Left renal pelvis (tissue), 4 donors: ENCODE measurements at regions not wholly inside any gene's neighbourhood (a gene's known extent, or its start where the extent isn't known, plus 50 kb on each side); places are given as distances from the start of the nearest gene placed in this dataset.

Experiments used
- DNase-seq, 4 donors: peaks; one replicate each; pipeline ENCODE4 v3.0.0-alpha.2; 2013; ENCODE audit warnings: low read depth in 4 of 4, low spot score in 3 of 4

DNA sequence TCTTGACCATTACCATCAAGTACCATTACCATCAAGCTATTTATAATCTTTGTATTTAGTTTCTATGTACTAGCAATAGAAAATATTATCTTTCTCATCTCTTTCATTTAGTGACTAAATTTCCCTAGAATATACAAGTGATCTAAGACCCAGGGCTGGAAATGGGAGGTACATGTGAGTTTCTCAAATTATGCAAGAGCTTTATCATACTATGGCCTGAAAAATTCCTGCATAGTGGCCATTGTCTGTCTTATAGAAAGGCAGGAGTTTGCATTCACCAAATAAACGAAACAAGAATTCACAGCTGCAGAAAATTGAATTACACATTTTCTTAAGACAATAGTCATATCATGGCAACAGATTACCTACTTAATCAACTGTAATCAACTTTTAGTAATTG, 50.7 kb upstream of the HDAC9 start:
- no peak for DNase-seq

DNA sequence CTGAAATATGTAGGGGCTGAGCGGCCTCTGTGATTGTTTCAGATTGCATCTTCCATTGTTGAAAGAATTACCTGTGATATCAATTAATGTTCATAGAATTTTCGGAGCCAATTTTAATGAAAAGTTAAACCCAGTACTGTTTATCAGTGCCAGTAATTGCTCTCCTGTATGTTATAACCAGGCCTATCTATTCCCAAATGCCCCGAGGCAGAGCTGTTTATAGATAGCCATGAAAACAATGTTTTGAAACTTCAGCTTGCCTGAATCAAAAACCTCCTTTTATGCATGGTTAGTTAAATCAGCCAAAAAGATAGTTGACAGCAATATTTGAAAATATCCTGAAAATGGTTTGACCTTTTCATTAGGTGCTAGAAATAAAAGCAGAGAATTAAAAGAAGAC, 50.1 kb upstream of the HDAC9 start:
- no peak for DNase-seq
